ENCODE measurements at regions not wholly inside any gene's neighbourhood (a gene's known extent, or its start where the extent isn't known, plus 50 kb on each side); places are given as distances from the start of the nearest gene placed in this dataset.

DNA sequence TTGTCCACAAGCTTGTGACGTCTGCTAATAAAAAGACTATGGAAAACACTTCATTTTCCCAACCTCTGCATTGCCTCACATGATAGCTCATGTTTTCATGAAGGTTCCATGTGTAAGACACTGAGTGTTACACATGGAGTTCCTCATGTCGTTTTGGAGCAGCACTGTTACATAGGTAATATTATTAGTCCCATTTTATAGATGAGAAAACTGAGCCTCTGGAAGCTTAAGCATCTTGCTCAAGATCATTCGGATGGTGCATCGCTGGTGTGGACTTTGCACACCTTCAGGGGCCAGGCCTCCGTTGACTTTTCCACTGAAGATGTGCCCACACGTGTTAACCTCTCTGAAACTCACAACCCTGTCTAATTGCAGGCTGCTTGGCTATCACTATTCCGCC is 743.4 kb downstream of the UQCRFS1 start:
- TF ChIP-seq, protein P1, sequence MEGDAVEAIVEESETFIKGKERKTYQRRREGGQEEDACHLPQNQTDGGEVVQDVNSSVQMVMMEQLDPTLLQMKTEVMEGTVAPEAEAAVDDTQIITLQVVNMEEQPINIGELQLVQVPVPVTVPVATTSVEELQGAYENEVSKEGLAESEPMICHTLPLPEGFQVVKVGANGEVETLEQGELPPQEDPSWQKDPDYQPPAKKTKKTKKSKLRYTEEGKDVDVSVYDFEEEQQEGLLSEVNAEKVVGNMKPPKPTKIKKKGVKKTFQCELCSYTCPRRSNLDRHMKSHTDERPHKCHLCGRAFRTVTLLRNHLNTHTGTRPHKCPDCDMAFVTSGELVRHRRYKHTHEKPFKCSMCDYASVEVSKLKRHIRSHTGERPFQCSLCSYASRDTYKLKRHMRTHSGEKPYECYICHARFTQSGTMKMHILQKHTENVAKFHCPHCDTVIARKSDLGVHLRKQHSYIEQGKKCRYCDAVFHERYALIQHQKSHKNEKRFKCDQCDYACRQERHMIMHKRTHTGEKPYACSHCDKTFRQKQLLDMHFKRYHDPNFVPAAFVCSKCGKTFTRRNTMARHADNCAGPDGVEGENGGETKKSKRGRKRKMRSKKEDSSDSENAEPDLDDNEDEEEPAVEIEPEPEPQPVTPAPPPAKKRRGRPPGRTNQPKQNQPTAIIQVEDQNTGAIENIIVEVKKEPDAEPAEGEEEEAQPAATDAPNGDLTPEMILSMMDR (conservative IDR thresholded peaks at IDR 0.05): no peak
- no peak for TF ChIP-seq EZH2 (IDR thresholded peaks at IDR 0.05; ENCODE audit: low read depth)

All from PC-9 (cell line).